PFSK-1 (cell line): ENCODE measurements at regions not wholly inside any gene's neighbourhood (a gene's known extent, or its start where the extent isn't known, plus 50 kb on each side); places are given as distances from the start of the nearest gene placed in this dataset.

Source experiments
- FOXP2 ChIP-seq: optimal IDR thresholded peaks from 2 replicates; pipeline ENCODE3; 2011; ENCODE audit warnings: borderline replicate concordance, control low read depth, inconsistent platforms; ENCODE audit not compliant: insufficient read depth; ENCODE audit errors: extremely low read length, extremely low read depth
- POLR2AphosphoS5 ChIP-seq: IDR thresholded peaks from 2 replicates; pipeline ENCODE4 v1.6.1; 2012; ENCODE audit warnings: low read depth, mild to moderate bottlenecking, control low read depth, low read length, moderate library complexity
- SIN3A ChIP-seq: IDR thresholded peaks from 2 replicates; pipeline ENCODE4 v1.6.1; 2012; ENCODE audit warnings: mild to moderate bottlenecking, low read length, moderate library complexity, borderline replicate concordance; ENCODE audit not compliant: insufficient read depth
- TAF1 ChIP-seq: IDR thresholded peaks from 2 replicates; pipeline ENCODE4 v1.6.1; 2012; ENCODE audit warnings: low read length, control low read depth, borderline replicate concordance; ENCODE audit not compliant: insufficient read depth
- TF ChIP-seq, protein P1 (sequence below), 2 experiments: IDR thresholded peaks; 2 replicates each; pipeline versions ENCODE4 v1.6.1 to v1.8.0; 2011 to 2012; ENCODE audit warnings: low read depth in 2 of 2, low read length in 2 of 2, control low read depth in 1 of 2, inconsistent platforms in 1 of 2, mild to moderate bottlenecking in 1 of 2, moderate library complexity in 1 of 2; ENCODE audit not compliant: insufficient read depth in 1 of 2

DNA sequence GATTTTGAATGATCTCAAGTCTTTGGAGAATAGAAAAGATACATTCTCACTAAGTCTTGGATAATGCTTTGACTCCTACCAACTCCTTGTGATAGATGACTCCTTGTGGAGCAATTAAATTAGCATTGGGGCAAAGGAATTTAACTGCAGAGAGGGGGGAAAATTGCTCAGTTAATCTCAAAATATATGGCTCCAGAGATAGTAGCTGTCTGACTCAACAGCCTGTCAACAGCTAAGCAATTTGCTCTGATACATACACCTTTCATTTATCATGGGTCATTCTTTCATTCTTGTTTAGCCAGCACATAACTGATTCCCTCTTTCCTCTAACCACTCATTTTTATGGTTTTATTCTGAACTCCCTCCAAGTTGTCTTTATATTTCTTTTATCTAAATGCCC lies 225.6 kb upstream of the OBI1 start:
- TF ChIP-seq TAF1 (no peak), SIN3A (no peak), FOXP2 (no peak), POLR2AphosphoS5 (no peak)
- TF ChIP-seq, protein P1, sequence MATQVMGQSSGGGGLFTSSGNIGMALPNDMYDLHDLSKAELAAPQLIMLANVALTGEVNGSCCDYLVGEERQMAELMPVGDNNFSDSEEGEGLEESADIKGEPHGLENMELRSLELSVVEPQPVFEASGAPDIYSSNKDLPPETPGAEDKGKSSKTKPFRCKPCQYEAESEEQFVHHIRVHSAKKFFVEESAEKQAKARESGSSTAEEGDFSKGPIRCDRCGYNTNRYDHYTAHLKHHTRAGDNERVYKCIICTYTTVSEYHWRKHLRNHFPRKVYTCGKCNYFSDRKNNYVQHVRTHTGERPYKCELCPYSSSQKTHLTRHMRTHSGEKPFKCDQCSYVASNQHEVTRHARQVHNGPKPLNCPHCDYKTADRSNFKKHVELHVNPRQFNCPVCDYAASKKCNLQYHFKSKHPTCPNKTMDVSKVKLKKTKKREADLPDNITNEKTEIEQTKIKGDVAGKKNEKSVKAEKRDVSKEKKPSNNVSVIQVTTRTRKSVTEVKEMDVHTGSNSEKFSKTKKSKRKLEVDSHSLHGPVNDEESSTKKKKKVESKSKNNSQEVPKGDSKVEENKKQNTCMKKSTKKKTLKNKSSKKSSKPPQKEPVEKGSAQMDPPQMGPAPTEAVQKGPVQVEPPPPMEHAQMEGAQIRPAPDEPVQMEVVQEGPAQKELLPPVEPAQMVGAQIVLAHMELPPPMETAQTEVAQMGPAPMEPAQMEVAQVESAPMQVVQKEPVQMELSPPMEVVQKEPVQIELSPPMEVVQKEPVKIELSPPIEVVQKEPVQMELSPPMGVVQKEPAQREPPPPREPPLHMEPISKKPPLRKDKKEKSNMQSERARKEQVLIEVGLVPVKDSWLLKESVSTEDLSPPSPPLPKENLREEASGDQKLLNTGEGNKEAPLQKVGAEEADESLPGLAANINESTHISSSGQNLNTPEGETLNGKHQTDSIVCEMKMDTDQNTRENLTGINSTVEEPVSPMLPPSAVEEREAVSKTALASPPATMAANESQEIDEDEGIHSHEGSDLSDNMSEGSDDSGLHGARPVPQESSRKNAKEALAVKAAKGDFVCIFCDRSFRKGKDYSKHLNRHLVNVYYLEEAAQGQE (IDR thresholded peaks at IDR 0.05; ENCODE audit: insufficient read depth in 1 of 2, low read depth in 2 of 2, low read length in 2 of 2), result no peak

DNA sequence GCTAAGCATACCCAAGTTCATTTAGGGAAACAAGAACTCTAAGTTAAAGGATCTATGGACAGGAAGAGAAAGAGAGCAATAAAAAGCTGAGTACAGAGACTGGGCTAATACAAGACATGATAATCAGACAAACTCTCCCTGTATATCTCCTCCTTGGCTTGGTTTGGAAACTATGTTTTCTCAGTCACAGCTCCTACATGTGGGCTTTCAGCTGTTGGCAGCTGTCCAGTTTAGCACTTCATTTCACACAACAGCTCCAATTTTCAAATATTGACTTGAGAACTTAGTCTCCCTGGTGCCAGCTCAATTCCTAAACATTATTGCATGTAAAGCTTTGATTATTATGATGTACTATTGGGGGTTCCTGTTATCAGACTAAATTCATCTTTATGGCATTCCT lies 222.8 kb upstream of the OBI1 start:
- TF ChIP-seq FOXP2 (no peak), SIN3A (no peak), TAF1 (no peak), POLR2AphosphoS5 (no peak)
- TF ChIP-seq, protein P1 (IDR thresholded peaks at IDR 0.05; ENCODE audit: insufficient read depth in 1 of 2, low read depth in 2 of 2, low read length in 2 of 2), result no peak

DNA sequence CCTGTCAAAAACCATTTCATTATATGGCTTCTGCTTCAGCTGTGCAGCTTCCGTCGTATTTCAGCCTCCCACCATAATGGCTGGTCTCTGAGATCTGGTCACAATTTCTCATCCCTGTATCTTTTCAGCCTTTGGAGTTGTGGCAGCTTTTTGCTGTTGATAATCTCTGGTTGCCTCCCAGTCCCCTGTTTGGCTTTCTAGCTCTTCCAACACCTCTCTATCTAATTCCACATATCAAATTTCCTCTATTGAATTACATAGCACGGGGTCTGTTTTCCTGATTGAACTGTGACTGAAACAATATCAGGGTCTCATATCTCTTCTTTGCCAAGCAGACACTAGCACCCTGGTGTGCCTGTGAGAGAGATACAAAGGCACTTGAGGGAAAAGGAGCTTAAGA lies 222.1 kb upstream of the OBI1 start:
- TF ChIP-seq FOXP2 (no peak), POLR2AphosphoS5 (no peak), SIN3A (no peak), TAF1 (no peak)
- TF ChIP-seq, protein P1 (IDR thresholded peaks at IDR 0.05; ENCODE audit: insufficient read depth in 1 of 2, low read depth in 2 of 2, low read length in 2 of 2), result no peak

DNA sequence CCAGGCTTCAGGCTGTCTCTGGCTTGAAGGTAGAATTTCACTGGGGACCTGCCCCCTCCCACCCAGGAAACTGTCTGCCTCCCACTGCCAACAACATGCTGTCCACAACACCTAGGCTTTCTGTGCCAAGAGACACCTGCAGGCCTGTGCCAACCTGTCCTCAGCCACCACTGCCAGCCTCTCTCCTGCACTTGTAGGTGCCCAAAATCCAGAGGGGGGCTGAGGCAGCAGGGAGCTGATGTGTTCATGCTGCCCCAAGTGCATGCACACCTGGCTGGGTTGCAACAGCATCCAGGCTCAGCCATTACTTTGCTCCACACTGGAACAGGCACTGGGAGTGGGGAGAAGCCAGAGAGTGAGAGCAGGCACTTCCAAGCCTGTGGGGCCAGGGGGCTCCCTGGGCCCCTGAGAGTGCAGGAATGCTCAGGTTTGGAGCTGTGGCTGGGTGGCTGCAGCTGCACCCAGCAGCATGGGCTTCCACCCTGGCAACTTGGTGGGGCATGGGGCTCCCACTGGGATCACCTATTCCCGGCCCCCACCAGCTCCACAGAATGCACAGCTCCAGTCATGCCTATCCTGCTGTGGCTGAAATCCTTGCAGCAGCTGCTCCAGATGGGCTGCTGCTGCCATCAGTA lies 218.1 kb upstream of the OBI1 start:
- TF ChIP-seq POLR2AphosphoS5 (no peak), TAF1 (no peak), SIN3A (no peak), FOXP2 (no peak)
- TF ChIP-seq, protein P1 (IDR thresholded peaks at IDR 0.05; ENCODE audit: insufficient read depth in 1 of 2, low read depth in 2 of 2, low read length in 2 of 2), result no peak
